GM18861 (cell line): ENCODE measurements at regions not wholly inside any gene's neighbourhood (a gene's known extent, or its start where the extent isn't known, plus 50 kb on each side); places are given as distances from the start of the nearest gene placed in this dataset.
"Not testable (repeated sequence)": the region's sequence is repeated elsewhere in the genome, so short reads cannot be mapped to it uniquely, and the experiment has no call there.

Source experiments
- ATAC-seq: cut with Tn5 transposase; IDR thresholded peaks from one replicate; pipeline ENCODE4 v1.9.1; 2021; ENCODE audit not compliant: unreplicated experiment

- ATAC-seq = no peak
Observed at GRCh38 chr6:137799950-137800568, 67.0 kb upstream of the TNFAIP3 start.

DNA sequence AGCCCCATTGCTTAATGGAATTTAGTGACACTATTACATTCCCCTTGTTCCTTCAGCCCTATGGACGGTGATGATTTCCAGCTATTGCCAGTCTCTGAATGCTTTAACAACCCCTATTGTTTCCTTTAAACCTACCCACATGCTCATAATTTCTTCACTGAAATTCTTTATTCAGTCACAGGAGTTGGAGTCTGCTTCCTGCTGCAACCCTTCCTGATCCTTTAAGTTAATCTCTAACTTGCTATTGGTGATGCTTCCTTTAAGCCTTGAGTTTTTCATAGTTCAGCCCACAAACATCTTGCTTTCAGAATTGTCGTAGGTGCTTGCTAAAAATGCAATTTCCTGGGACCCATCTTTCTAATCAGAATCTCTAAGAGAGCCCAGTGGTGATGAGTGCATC lies 66.3 kb upstream of the TNFAIP3 start:
- ATAC-seq = no peak

- ATAC-seq = no peak
Observed at GRCh38 chr6:137801352-137802114, 65.5 kb upstream of the TNFAIP3 start.

- ATAC-seq = no peak
Observed at GRCh38 chr6:137802408-137803182, 64.5 kb upstream of the TNFAIP3 start.

- no peak for ATAC-seq
Observed at GRCh38 chr6:137804637-137805036, 62.4 kb upstream of the TNFAIP3 start.

- ATAC-seq = no peak
Observed at GRCh38 chr6:137805622-137806021, 61.4 kb upstream of the TNFAIP3 start.

DNA sequence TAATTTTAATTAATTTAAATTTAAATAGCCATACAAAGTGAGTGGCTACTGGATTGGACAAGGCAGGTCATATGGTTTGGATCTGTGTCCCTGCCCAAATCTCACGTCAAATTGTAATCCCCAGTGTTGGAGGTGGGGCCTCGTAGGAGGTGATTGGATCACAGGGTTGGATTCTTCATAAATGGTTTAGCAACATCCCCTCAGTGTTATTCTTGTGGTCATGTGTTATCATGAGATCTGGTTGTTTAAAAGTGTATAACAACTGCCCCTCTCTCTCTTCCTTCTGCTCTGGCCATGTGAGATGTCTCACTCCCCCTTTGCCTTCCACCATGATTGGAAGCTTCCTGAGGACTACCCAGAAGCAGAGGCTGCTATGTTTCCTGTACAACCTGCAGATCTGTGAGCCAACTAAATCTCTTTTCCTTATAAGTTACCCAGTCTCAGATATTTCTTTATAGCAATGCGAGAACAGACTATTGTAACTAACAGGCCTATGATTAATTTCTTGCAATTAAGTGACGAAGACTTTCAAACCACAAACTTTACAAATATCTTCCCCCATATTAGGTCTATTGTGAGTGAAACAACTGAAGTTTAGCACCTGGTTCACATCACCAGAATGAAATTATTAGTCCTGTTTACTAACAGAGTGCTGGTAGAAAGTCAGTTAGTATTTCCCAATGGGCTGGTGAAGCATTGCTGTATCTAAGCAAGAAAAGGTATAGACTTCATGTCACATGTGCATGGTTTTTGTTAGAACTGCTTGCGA lies 60.0 kb upstream of the TNFAIP3 start:
- ATAC-seq = no peak

DNA sequence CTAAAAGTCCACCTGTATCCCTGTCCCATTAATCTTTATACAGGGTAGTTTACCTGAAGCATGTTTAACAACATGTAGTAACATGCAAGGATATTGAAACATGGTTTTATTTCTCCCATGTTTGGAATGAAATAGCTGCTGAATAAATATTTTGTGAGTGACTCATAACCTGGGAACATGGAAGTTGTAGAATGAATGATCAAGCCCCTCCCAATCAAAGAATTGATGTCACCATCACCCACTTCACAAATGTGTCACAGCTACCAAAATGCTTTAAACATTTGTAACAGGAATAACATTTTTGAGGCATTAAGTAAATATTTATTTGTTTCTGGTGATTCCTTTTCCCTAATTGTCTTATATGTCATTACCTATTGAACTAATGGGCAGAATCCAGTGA lies 58.9 kb upstream of the TNFAIP3 start:
- no peak for ATAC-seq

DNA sequence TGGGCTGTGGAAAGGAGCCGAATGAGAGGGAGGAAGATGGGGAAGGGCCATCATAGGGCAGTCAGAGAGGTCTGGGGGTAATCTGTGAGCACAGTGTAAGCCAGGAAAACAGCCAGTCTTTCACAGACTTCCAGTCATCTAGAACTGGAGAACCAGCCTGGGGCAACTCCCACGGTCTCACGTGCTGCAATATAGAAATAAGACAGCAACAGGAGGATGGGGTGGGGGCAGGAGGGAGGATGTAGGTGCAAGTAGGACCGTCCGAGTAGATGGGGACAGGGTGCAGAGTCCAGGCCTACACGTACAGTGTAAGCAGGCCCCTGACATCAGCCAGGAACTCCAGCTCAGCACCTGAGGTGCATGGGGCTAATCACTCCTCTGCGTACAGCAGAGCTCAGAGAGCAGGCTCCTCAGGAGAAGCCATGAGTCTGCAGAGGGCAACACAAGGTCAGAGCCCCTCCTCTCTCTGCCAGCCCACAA lies 58.2 kb upstream of the TNFAIP3 start:
- ATAC-seq = no peak

- ATAC-seq = not testable (repeated sequence)
Observed at GRCh38 chr6:137809895-137810553, 57.0 kb upstream of the TNFAIP3 start.

DNA sequence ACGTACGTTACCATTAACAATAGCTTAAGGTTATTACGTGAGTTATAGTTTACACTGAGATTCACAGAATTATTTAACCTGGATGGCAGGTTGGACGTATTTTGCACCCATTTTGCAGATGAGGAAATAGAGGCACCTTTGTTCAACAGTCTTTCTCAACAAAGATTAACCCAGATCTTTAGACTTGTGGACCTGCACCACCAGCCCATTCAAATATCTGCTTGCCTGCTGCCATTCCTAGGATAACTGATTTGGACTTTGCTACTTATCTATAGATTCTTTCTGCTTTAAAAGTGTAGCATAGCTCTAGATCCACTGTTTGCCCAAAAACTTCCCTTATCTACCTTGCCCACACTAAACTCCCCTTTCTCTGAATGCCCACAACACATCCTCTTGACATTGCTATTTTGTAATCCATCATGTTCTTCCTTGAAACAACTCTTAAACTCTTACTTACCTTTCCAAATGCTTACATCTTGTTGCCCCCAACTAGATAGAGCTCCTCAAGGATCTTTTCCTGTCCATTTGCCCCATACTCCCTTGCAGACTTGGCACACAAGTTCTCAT lies 56.4 kb upstream of the TNFAIP3 start:
- no peak for ATAC-seq

- ATAC-seq = peak; percentile 95
Observed at GRCh38 chr6:137811121-137811915, 55.7 kb upstream of the TNFAIP3 start.

DNA sequence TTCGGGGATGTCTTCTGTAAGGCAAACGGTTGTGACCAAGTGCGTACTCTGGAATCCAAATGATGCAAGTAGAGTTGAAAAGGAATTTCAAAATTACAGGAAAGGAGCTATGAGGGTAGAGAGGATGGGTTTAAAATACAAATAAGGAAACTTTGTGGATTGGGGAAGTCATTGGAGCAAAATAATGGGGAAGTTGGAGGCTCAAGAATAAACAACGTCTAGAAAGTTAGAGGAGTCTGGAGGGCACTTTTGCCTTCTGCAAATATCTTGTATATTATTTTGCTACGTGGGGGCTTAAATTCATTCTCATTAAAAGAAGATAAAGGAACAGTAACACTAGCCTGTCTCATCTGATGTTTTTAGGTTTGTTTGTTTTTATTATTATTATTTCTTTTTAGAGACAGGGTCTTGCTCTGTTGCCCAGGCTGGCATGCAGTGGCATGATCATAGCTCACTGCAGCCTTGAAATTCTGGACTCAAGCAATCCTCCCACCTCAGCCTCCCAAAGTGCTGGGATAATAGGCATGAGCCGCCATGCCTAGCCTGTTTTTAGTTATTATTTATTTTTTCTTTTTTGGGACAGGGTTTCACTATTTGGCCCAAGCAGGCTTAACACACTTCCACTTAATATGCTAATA lies 55.0 kb upstream of the TNFAIP3 start:
- no peak for ATAC-seq

- ATAC-seq = no peak
Observed at GRCh38 chr6:137813308-137813970, 53.6 kb upstream of the TNFAIP3 start.

DNA sequence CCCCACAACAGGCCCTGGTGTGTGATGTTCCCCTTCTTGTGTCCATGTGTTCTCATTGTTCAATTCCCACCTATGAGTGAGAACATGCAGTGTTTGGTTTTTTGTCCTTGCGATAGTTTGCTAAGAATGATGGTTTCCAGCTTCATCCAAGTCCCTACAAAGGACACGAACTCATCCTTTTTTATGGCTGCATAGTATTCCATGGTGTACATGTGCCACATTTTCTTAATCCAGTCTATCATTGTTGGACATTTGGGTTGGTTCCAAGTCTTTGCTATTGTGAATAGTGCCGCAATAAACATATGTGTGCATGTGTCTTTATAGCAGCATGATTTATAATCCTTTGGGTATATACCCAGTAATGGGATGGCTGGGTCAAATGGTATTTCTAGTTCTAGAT lies 53.0 kb upstream of the TNFAIP3 start:
- not testable (repeated sequence) for ATAC-seq

DNA sequence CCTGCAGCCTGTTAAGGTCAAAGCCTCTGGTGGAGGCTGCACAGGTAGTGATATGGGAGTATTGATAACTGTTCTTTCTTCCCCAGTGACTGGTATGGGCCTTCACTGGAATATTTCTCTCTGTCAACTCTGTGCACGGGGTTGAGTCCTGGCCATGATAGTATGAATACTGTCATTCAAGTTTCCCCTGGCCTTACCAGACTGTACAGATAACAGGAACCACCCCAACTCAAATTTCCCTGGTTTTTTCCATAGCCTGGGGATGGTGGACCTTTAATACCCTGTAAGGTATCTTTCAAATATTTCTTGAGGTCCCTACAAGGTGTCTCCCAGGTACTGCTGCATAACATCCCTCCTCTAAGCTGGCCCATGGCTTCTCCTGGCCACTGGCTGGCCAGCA lies 51.4 kb upstream of the TNFAIP3 start:
- ATAC-seq = no peak

- ATAC-seq = peak; percentile 29
Observed at GRCh38 chr6:137816133-137816579, 50.9 kb upstream of the TNFAIP3 start.
